Muscle of leg (tissue), 3 donors: ENCODE measurements at regions not wholly inside any gene's neighbourhood (a gene's known extent, or its start where the extent isn't known, plus 50 kb on each side); places are given as distances from the start of the nearest gene placed in this dataset.
"Not testable (repeated sequence)": the region's sequence is repeated elsewhere in the genome, so short reads cannot be mapped to it uniquely, and the experiment has no call there.

ENCODE experiments used
- DNase-seq: peaks from one replicate; pipeline ENCODE4 v3.0.0; 2013
- H3K27ac ChIP-seq: one replicate; pipeline ENCODE4 v1.5.1; 2013; ENCODE audit warnings: mild to moderate bottlenecking, low read length, control low read depth
- H3K27me3 ChIP-seq: one replicate; pipeline ENCODE4 v1.6.1; 2013; ENCODE audit warnings: low read length; ENCODE audit not compliant: control insufficient read depth, insufficient read depth
- H3K36me3 ChIP-seq: one replicate; pipeline ENCODE4 v1.6.1; 2013; ENCODE audit warnings: low read length; ENCODE audit not compliant: control insufficient read depth, insufficient read depth
- H3K4me1 ChIP-seq: one replicate; pipeline ENCODE4 v1.6.1; 2013; ENCODE audit warnings: low read length; ENCODE audit not compliant: control insufficient read depth, insufficient read depth
- H3K4me3 ChIP-seq: one replicate; pipeline ENCODE4 v1.5.1; 2013; ENCODE audit warnings: low read length, control low read depth
- H3K9me3 ChIP-seq: replicated peaks from 2 replicates; pipeline ENCODE4 v1.6.1; 2013; ENCODE audit warnings: low read depth, low read length; ENCODE audit not compliant: control insufficient read depth
- WGBS: methylation state at CpG from one replicate; pipeline ENCODE4 v1.1.5; 2013; ENCODE audit warnings: missing lambda C conversion rate; ENCODE audit not compliant: insufficient coverage; 5-methylcytosine and 5-hydroxymethylcytosine counted together

GRCh38 chr12:82620917-82621316 is 65.8 kb upstream of the TMTC2 start:
- no peak overlapping the region for H3K27ac ChIP-seq
- no peaks in the 10 kb centered on the region for H3K4me1 ChIP-seq
- no peak for DNase-seq
- H3K9me3 ChIP-seq: no peaks in the 10 kb centered on the region
- H3K27me3 ChIP-seq: no peaks in the 10 kb centered on the region
- WGBS: 86% methylated on average over 1 of the region's 3 CpGs
- H3K36me3 ChIP-seq: no peaks in the 10 kb centered on the region
- no peak overlapping the region for H3K4me3 ChIP-seq

DNA sequence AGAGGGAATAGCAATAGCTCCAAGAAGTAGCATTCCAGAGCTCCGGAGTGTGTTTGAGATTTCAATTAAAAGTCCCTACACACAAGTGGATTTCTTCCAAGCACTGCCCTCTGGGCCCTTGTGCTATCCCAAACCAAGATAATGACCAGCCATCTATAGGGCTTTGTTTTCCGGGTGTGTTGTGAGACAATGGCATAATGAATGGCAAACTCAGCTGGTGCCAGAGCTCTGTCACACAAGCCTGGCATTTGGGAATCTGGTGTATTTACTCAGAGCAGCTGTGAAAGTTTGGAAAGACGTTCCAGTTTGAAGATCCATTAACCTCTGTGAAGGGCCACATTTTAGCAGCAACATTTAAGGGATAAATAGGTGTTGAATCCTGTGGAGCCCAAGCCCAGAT is 61.2 kb upstream of the TMTC2 start:
- H3K36me3 ChIP-seq: no peaks in the 10 kb centered on the region
- no peak overlapping the region for H3K27ac ChIP-seq
- H3K4me1 ChIP-seq: no peaks in the 10 kb centered on the region
- DNase-seq: peak; percentile 14
- no peaks in the 10 kb centered on the region for H3K9me3 ChIP-seq
- H3K4me3 ChIP-seq: no peak overlapping the region
- H3K27me3 ChIP-seq: no peaks in the 10 kb centered on the region
- 56% methylated on average over 2 of the region's 3 CpGs for WGBS

DNA sequence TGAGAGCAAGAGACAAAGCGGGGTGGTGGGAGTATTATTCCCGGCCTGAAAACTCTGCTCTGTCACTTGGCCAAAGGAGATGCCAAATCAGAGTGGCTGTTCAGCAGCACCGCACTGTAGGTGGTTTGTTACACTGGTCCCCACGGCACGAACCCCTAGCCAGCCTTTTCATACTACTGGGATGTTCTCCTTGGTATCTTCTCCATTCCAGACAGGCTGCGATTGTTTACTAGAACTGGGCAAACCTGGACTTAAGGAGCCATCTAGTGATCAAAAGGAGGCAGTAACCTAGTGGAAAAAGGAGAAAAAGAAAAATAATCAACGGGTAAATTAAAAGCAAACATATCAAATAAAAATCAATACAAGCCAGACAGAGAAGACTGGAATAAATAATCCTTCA is 58.9 kb upstream of the TMTC2 start:
- Histone ChIP-seq H3K4me1 (no peaks in the 10 kb centered on the region), H3K27me3 (no peaks in the 10 kb centered on the region), H3K9me3 (no peaks in the 10 kb centered on the region), H3K36me3 (no peaks in the 10 kb centered on the region), H3K27ac (no peak overlapping the region), H3K4me3 (no peak overlapping the region)
- 49% methylated on average over 3 of the region's 7 CpGs for WGBS
- no peak for DNase-seq

GRCh38 chr12:82634495-82635258 is 52.0 kb upstream of the TMTC2 start:
- not testable (repeated sequence) for H3K4me1 ChIP-seq, H3K36me3 ChIP-seq, H3K27ac ChIP-seq, H3K9me3 ChIP-seq, DNase-seq, H3K27me3 ChIP-seq, H3K4me3 ChIP-seq
- WGBS: 95% methylated on average over 5 of the region's 8 CpGs

DNA sequence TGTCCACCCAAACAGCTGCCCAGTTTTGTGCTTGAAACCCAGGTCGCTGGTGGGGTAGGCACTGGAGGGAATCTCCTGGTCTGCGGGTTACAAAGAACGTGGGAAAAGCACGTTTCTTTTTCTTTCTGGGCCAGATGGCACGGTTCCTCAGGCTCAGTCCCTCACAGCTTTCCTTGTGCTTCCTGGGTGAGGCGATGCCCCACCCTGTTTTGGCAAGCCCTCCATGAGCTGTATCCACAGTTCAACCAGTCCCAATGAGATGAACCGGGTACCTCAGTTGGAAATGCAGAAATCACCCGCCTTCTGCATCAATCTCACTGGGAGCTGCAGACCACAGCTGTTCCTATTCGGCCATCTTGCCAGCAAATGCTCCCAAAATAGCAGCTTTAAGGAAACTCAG is 51.4 kb upstream of the TMTC2 start:
- H3K27ac ChIP-seq: no peak overlapping the region
- WGBS: 95% methylated on average over 6 of the region's 9 CpGs
- H3K9me3 ChIP-seq: peaks cover 5% of the 10 kb centered on the region
- no peak overlapping the region for H3K4me3 ChIP-seq
- no peaks in the 10 kb centered on the region for H3K4me1 ChIP-seq
- H3K36me3 ChIP-seq: no peaks in the 10 kb centered on the region
- no peak for DNase-seq
- H3K27me3 ChIP-seq: no peaks in the 10 kb centered on the region
